Ovary (tissue), 7 donors: ENCODE measurements at regions not wholly inside any gene's neighbourhood (a gene's known extent, or its start where the extent isn't known, plus 50 kb on each side); places are given as distances from the start of the nearest gene placed in this dataset.

Source experiments
- DNase-seq, 5 donors: peaks; one replicate each; pipeline ENCODE4 v3.0.0-alpha.2; 2019 to 2020
- H3K27ac ChIP-seq, 2 donors: fragments of 200-600 bp; one replicate each; pipeline versions ENCODE4 v1.5.1 to v1.8.0; 2019 to 2022
- H3K27me3 ChIP-seq: fragments of 200-600 bp; one replicate; pipeline ENCODE4 v1.8.0; 2022
- H3K36me3 ChIP-seq: fragments of 200-600 bp; sonication (generic); one replicate; pipeline ENCODE4 v1.5.1; 2019
- H3K4me1 ChIP-seq: one replicate; pipeline ENCODE4 v1.8.1; 2013; ENCODE audit warnings: mild to moderate bottlenecking, moderate library complexity; ENCODE audit not compliant: insufficient read depth
- H3K4me3 ChIP-seq: fragments of 200-600 bp; sonication (generic); one replicate; pipeline ENCODE4 v1.5.1; 2017
- H3K9me3 ChIP-seq, 2 donors: fragments of 200-600 bp in 1 of 2; sonication (generic) in 1 of 2; one replicate each; pipeline versions ENCODE4 v1.5.1 to v1.8.1; 2013 to 2019; ENCODE audit warnings: mild to moderate bottlenecking in 1 of 2, moderate library complexity in 1 of 2
- EP300 ChIP-seq: sonication (generic); formaldehyde crosslinking; IDR thresholded peaks from one replicate; pipeline ENCODE4 v1.6.1; 2017; ENCODE audit warnings: antibody characterized with exemption
- POLR2A ChIP-seq: fragments of 450-650 bp; IDR thresholded peaks from one replicate; pipeline ENCODE4 v1.6.1; 2017; ENCODE audit warnings: antibody characterized with exemption, mild to moderate bottlenecking, moderate library complexity
- WGBS, 3 donors: extraction: QIAGEN DNeasy Blood & Tissue Kit in 1 of 3; methylation state at CpG; one replicate each; pipeline versions ENCODE4 v1.1.5 to v1.1.7; 2013 to 2017; 5-methylcytosine and 5-hydroxymethylcytosine counted together
- intact Hi-C, 4 donors: fragments of 100-400 bp; cut with DNase I; formaldehyde crosslinking; loops; one replicate each; pipeline versions ENCODE4 v1.11.0 to v1.15.1; 2022 to 2023
- TF ChIP-seq, protein P1 (sequence below), 3 donors: fragments of 450-650 bp in 2 of 3; fragments of 200-600 bp in 1 of 3; IDR thresholded peaks; one replicate each; pipeline versions ENCODE4 v1.5.1 to v1.8.0; 2016 to 2022; ENCODE audit warnings: antibody characterized with exemption in 3 of 3, mild to moderate bottlenecking in 1 of 3
- donor health status: DM: no; HTN: no; CAD: no; lungs with moderate emphysema.
- donor health status: DM: no; HTN: no; CAD: no.
- donor health status: Bipolar disorder and iron deficiency.
- donor health status: DM: no; HTN: no; CAD: no.
- donor health status: DM: yes; HTN: yes; CAD: no.

DNA sequence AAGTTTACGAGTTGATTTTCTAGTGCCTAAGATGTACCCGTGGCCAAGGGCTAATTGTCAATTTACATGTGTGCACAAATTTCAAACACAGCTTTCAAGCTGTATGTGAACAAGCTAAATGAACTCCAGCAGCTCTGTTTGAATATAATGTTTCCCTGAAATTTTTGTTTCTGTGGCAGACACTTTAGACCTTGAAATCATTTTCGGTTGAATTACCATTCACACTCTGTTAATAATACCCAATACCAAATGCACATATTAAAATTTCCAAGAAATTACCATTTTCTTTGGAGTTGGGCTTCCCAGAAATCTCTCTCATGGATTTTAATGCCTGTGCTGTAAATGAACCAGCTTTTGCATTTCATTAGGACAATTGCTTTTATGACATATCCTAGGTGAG, 506.1 kb upstream of the ID4 start:
- H3K36me3 ChIP-seq: no peaks in the 10 kb centered on the region
- H3K27me3 ChIP-seq: no peaks in the 10 kb centered on the region
- DNase-seq: no peak
- H3K4me3 ChIP-seq: no peak overlapping the region
- WGBS, 3 donors: 65 to 88% (median 81%) methylated on average over 3 of the region's 3 CpGs
- TF ChIP-seq, protein P1, sequence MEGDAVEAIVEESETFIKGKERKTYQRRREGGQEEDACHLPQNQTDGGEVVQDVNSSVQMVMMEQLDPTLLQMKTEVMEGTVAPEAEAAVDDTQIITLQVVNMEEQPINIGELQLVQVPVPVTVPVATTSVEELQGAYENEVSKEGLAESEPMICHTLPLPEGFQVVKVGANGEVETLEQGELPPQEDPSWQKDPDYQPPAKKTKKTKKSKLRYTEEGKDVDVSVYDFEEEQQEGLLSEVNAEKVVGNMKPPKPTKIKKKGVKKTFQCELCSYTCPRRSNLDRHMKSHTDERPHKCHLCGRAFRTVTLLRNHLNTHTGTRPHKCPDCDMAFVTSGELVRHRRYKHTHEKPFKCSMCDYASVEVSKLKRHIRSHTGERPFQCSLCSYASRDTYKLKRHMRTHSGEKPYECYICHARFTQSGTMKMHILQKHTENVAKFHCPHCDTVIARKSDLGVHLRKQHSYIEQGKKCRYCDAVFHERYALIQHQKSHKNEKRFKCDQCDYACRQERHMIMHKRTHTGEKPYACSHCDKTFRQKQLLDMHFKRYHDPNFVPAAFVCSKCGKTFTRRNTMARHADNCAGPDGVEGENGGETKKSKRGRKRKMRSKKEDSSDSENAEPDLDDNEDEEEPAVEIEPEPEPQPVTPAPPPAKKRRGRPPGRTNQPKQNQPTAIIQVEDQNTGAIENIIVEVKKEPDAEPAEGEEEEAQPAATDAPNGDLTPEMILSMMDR (IDR thresholded peaks at IDR 0.05): no peak
- TF ChIP-seq POLR2A (no peak), EP300 (no peak)
- intact Hi-C loops: no loop called here
- no peaks in the 10 kb centered on the region for H3K4me1 ChIP-seq
- H3K27ac ChIP-seq: no peak overlapping the region
- H3K9me3 ChIP-seq: no peaks in the 10 kb centered on the region

DNA sequence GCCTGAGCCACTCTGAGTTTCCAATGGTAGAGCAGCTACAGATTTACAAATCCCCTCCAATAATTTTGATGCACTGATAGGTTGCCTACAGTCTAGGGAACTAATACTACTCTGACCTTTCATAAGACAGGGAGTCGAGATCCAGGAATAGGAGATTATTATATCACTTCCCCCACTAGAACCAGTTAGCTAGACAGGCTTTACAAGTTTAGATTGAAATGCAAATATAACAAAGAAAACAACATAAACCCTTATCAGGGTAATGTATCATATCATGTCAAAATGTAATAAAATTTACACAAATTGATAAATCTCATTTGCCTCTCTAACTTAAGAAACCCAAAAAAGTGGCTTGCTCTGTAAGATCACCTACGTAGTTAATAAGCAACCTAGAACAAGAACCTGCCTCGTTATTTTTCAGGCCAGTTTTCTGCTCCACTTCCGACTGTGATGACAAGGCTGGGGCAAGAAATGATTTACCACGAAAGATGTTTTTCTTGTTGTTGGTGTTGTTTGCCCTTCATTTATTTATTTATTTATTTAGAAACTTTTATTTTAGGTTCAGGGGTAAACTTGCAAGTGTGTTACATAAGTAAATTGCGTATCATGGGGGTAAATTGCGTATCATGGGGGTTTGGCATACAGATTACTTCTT, 504.2 kb upstream of the ID4 start:
- DNase-seq: no peak
- no peaks in the 10 kb centered on the region for H3K4me1 ChIP-seq
- TF ChIP-seq POLR2A (no peak), EP300 (no peak)
- TF ChIP-seq, protein P1 (IDR thresholded peaks at IDR 0.05): no peak
- H3K9me3 ChIP-seq: no peaks in the 10 kb centered on the region
- no peaks in the 10 kb centered on the region for H3K27me3 ChIP-seq
- no peak overlapping the region for H3K27ac ChIP-seq
- intact Hi-C loops: no loop called here
- H3K36me3 ChIP-seq: no peaks in the 10 kb centered on the region
- no peak overlapping the region for H3K4me3 ChIP-seq
- 90 to 95% (median 94%) methylated on average over 7 of the region's 7 CpGs for WGBS, 3 donors

DNA sequence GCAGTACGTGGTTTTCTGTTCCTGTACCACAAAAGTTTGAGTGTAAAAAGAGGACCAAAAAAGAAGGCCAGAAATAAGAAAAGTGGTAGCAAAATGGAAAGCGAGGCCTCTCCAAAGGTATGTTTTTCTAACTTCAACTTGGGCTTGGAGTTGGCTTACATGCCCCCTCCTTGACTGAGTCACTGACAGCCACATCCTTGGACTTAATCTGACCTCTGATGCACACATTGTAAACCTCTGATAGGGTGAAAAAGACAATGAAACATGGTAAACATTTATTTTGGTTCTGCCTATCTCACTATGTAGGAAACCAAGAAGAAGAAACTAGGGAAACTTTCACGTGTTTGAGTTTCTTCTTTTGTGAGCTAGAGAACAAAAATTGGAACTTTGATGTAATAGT, 503.2 kb upstream of the ID4 start:
- H3K36me3 ChIP-seq: no peaks in the 10 kb centered on the region
- no peak overlapping the region for H3K27ac ChIP-seq
- no peaks in the 10 kb centered on the region for H3K9me3 ChIP-seq
- H3K27me3 ChIP-seq: no peaks in the 10 kb centered on the region
- no peak for DNase-seq
- intact Hi-C loops: no loop called here
- no peak for TF ChIP-seq EP300
- TF ChIP-seq, protein P1 (IDR thresholded peaks at IDR 0.05): no peak
- TF ChIP-seq POLR2A: no peak
- no peak overlapping the region for H3K4me3 ChIP-seq
- WGBS, 3 donors: 86 to 94% (median 89%) methylated on average over 3 of the region's 3 CpGs
- no peaks in the 10 kb centered on the region for H3K4me1 ChIP-seq

DNA sequence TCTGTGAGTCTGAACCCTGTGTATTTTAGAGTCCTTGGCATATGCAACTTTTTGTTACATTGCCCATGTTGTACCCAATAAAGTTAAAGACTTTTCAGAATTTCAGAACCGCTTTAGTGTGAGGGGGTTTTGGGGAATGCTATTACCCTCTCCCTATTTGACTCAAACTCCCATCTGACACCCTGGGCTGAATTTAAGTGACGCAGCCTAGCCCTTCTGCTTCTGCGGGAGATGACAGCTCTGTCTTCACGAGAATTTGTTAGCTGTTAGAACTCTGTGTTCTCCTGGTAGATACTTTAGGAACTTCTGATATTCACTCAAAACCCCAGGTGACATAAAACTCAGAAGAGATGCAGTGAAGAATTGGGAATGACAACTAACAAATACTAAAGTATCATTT, 500.6 kb upstream of the ID4 start:
- 83 to 95% (median 94%) methylated on average over 4 of the region's 4 CpGs for WGBS, 3 donors
- Histone ChIP-seq H3K27me3 (no peaks in the 10 kb centered on the region), H3K9me3 (no peaks in the 10 kb centered on the region), H3K27ac (no peak overlapping the region), H3K36me3 (no peaks in the 10 kb centered on the region), H3K4me1 (no peaks in the 10 kb centered on the region), H3K4me3 (no peak overlapping the region)
- TF ChIP-seq POLR2A (no peak), EP300 (no peak)
- TF ChIP-seq, protein P1 (IDR thresholded peaks at IDR 0.05): no peak
- DNase-seq: no peak
- intact Hi-C loops: no loop called here
